ENCODE measurements at regions not wholly inside any gene's neighbourhood (a gene's known extent, or its start where the extent isn't known, plus 50 kb on each side); places are given as distances from the start of the nearest gene placed in this dataset.

DNA sequence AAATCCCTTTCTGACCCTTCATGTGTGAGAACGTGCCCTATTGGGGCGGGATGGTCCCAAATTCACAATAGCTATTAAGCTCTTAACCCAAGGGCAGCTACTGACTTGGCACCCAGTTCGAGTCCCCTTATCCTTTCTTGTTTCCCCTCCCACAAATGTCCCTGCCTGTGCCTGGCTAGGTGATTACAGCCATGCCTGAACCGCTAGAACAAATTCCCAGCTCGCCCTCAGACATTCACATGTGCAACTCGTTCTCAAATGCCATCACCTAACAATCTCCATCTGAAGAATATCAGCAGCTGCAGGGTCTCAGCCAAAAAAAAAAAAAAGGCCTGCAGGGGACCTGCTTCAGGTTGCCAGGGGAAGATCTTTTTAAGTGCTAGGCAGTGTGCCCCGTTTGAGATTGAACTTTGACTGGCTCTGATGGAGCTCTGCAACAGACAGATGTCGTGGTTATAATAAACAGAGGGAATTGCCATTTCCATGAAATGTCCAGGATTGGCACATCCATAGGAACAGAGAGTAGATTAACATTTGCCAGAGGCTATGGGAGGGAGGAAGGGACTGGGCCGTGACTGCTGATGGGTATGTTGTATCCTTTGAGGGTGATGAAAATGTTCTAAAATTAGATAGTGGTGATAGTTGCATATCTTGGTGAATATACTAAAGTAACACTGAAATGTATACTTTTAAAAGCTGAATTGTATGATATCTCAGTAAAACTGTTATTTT is 347.2 kb upstream of the WWC1 start:
- no peaks in the 10 kb centered on the region for H3K27me3 Mint-ChIP-seq
- H3K27ac Mint-ChIP-seq: no peak overlapping the region
- H3K9me3 Mint-ChIP-seq: no peaks in the 10 kb centered on the region
- H3K4me3 Mint-ChIP-seq: no peak overlapping the region
- no peaks in the 10 kb centered on the region for H3K36me3 Mint-ChIP-seq (ENCODE audit: low read depth)
- no peaks in the 10 kb centered on the region for H3K4me1 Mint-ChIP-seq (ENCODE audit: low read depth)

DNA sequence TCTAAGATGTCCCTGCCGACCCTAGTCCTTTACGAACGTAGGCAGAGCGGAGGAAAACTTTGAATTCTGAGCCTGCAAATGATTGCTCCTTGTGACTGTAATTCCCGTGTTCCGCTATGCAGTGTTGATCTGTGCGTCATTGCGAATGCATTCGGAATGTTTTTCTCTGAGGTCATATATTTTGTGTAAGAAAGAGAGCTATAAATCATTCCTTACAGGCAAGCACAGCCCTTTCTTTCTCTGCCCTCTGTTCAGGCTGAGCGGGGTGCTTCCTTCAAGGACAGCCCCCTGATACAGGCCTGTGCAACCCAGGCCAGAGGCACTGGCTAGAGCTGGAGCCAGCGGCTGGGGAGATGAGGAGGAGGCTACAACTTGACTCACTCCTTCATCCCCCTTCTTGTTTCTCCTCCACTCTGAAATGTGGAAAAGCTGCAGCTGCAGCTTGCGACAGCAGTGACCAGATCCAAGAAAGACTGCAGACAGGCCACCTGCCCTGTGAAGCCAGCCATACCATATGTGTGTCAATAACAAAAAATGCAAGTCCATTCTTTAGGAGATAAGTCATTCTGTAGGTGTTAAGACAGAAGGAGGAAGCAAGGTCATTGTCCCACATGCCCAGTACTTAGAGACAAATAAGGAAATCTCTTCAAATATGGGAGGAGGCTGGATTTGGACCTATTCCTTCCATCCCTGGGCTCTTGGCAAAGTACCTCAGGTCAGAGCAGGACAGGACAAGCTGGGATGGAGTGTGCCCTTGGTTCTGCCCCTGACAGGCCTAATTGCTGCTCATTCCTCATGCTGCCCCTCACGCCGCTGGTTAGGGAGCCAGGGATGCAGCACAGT is 345.7 kb upstream of the WWC1 start:
- H3K9me3 Mint-ChIP-seq: no peaks in the 10 kb centered on the region

DNA sequence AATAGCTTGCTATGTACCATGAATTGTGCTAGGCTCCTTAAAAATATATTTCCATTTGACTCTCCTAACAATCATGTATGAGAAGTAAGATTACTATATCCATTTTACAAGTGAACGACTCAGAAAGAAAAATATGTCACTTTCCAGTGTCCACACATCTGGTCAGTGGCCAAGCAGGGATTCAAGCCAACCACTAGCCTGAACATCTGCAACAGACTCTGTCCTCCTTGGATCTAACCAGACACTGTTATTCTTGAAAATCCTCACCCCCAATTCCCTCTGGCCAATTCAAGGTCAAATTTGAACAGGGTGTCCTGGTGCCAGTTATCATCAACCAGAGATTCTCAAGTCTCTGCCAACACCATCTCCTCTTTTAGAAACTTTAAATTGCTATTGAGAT is 344.1 kb upstream of the WWC1 start:
- no peak overlapping the region for H3K4me3 Mint-ChIP-seq
- H3K36me3 Mint-ChIP-seq (ENCODE audit: low read depth): no peaks in the 10 kb centered on the region
- H3K27me3 Mint-ChIP-seq: no peaks in the 10 kb centered on the region
- H3K4me1 Mint-ChIP-seq (ENCODE audit: low read depth): no peaks in the 10 kb centered on the region
- no peaks in the 10 kb centered on the region for H3K9me3 Mint-ChIP-seq
- H3K27ac Mint-ChIP-seq: no peak overlapping the region

More for the DNA sequence above, 345.7 kb upstream of the WWC1 start:
- Mint-ChIP-seq H3K27me3 (no peaks in the 10 kb centered on the region), H3K4me3 (no peak overlapping the region), H3K4me1 (ENCODE audit: low read depth) (no peaks in the 10 kb centered on the region), H3K27ac (no peak overlapping the region), H3K36me3 (ENCODE audit: low read depth) (no peaks in the 10 kb centered on the region)

DNA sequence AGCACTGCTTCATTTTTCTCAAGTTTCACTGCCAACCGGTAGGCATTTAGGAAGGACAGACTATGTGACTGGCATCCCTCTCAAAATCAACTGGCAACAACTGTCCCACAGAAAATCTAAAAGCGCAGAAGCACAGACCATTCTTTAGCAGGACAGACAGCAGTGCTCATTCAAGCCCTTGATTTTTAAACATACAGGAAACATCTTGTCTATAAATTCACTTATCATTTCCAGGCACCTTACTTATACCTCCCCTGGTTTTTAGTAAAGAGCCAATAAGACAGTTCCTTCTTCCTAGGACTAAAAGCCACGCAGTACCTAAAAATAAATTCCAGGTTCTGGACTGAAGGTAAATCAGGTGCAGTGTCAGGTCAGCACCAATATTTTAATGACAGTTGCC is 343.2 kb upstream of the WWC1 start:
- no peak overlapping the region for H3K4me3 Mint-ChIP-seq
- H3K36me3 Mint-ChIP-seq (ENCODE audit: low read depth): no peaks in the 10 kb centered on the region
- no peaks in the 10 kb centered on the region for H3K9me3 Mint-ChIP-seq
- H3K27me3 Mint-ChIP-seq: no peaks in the 10 kb centered on the region
- H3K27ac Mint-ChIP-seq: no peak overlapping the region
- no peaks in the 10 kb centered on the region for H3K4me1 Mint-ChIP-seq (ENCODE audit: low read depth)

DNA sequence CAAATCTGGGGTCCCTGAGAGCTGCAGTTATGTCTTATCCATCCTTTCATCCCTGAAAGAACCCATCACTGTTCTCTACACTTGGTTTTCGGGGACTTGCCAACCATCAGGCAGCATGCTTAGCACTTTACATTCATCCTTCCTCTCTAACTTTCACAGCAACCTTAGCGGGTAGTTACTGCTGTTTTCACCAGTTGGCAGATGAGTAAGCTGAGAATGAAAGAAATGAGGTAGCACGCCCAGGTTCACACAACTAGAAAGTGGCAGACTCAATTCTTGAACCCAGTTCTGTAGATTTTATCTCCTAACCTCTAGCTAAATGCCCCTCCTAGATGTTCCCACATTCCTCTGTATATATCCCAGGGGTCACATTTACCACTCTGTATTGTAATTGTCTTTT is 342.0 kb upstream of the WWC1 start:
- Mint-ChIP-seq H3K36me3 (ENCODE audit: low read depth) (no peaks in the 10 kb centered on the region), H3K27ac (no peak overlapping the region), H3K4me3 (no peak overlapping the region), H3K9me3 (no peaks in the 10 kb centered on the region), H3K4me1 (ENCODE audit: low read depth) (no peaks in the 10 kb centered on the region), H3K27me3 (no peaks in the 10 kb centered on the region)

DNA sequence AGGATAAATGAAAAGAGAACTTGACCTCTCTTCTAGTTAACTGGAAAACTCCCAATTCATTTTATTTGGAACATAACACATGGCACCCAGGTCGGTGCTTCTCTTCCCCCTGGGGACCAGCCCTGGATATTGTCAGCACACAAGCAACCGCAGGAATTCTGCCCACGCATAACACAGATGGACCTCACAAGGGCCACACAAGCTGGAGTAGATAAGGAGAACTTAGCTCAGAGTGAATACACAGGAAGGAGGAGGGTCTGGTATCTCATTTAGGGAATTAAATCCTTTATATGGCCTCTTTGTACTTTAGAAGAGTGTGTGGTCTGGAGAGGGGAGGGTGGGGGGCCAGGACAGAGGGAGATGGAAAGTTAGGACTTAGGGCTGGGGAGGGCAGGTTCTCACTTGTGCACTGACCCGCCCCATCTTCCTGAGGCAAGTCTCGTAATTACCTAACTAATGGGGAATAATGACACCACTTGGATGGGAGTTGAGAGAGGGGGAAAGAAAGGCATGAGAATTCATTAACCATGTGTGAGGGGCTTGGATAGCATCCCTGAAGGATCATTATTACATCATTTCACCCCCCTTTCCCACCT is 341.2 kb upstream of the WWC1 start:
- Mint-ChIP-seq H3K36me3 (ENCODE audit: low read depth) (no peaks in the 10 kb centered on the region), H3K27me3 (no peaks in the 10 kb centered on the region), H3K4me3 (no peak overlapping the region), H3K9me3 (no peaks in the 10 kb centered on the region), H3K4me1 (ENCODE audit: low read depth) (no peaks in the 10 kb centered on the region), H3K27ac (no peak overlapping the region)

DNA sequence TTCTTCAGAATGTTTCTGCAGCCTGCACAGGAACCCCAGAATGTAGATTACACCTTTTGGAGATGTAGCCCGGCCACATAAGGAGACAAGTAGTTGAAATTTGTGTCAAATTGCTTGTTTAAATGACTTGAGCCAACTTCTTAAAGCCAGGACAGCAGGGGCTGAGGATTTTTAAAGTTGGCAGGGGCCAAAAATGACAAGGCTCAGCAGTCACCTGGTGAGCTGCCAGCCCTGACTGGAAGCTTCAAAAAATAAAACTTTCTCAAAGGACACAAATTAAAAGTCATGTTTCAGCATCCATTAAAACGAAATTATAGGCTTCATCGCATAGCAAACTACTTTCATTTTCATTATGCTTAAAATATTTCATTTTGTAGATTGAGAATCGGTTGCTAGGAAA is 340.3 kb upstream of the WWC1 start:
- Mint-ChIP-seq H3K9me3 (no peaks in the 10 kb centered on the region), H3K27me3 (no peaks in the 10 kb centered on the region), H3K27ac (no peak overlapping the region), H3K4me1 (ENCODE audit: low read depth) (no peaks in the 10 kb centered on the region), H3K36me3 (ENCODE audit: low read depth) (no peaks in the 10 kb centered on the region), H3K4me3 (no peak overlapping the region)

DNA sequence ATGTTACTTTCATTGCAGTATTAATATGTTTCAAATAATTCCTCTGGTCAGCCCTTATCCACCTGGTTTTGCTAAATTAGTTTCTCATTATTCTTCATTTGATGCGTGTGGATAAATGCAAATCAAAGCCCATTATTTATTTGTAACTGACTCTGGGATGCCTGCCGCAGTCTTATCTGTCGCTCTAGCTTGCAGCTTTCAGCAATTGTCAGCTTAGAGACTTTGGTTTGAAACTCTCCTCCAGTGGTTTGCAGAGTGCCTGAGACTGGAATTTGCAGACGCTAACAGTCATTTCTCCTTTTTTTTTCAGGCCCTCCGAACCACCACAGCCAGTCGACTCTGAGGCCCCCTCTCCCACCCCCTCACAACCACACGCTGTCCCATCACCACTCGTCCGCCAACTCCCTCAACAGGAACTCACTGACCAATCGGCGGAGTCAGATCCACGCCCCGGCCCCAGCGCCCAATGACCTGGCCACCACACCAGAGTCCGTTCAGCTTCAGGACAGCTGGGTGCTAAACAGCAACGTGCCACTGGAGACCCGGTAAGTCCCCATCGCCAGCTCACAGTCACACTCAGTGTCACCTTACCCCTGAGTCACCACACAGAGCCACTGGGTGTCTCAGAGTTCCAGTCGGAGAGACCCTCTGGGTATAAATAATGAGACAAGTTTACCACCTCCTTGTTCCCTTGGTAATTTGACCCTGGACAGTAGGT is 339.0 kb upstream of the WWC1 start:
- Mint-ChIP-seq H3K27me3 (no peaks in the 10 kb centered on the region), H3K9me3 (peaks cover 5% of the 10 kb centered on the region), H3K4me3 (no peak overlapping the region), H3K4me1 (ENCODE audit: low read depth) (no peaks in the 10 kb centered on the region), H3K27ac (no peak overlapping the region), H3K36me3 (ENCODE audit: low read depth) (no peaks in the 10 kb centered on the region)

DNA sequence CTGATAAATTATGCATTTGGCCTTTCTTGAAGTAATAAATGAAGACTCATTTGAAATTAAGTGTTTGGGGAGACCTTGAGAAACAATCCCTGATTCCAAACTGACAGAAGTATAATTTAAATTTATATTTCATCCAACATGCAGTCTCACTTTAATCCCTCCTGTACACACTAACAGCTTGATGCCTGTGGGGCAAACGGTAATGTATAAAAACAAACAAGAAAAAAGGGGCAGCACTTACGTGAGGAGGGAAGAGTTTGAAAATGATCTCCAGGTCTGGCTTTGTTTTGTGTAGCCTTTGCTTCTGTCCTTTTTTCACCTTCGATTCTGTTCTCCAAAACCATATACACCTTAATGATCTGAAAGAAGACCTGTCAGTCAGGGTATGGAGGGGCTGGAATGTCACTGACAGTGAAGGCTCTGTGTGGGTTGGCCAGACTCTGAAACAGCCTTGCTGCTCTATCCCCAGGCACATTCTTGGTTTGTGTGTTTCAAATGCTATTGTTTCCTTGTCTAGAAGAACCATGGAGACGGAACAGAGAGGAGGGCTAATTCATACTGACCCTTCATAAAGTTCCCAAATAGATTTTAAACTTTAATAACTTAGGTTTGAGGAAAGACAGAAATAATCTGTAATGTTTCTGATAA is 338.2 kb upstream of the WWC1 start:
- Mint-ChIP-seq H3K27ac (no peak overlapping the region), H3K4me1 (ENCODE audit: low read depth) (no peaks in the 10 kb centered on the region), H3K36me3 (ENCODE audit: low read depth) (no peaks in the 10 kb centered on the region), H3K9me3 (peaks cover 6% of the 10 kb centered on the region), H3K27me3 (no peaks in the 10 kb centered on the region), H3K4me3 (no peak overlapping the region)

DNA sequence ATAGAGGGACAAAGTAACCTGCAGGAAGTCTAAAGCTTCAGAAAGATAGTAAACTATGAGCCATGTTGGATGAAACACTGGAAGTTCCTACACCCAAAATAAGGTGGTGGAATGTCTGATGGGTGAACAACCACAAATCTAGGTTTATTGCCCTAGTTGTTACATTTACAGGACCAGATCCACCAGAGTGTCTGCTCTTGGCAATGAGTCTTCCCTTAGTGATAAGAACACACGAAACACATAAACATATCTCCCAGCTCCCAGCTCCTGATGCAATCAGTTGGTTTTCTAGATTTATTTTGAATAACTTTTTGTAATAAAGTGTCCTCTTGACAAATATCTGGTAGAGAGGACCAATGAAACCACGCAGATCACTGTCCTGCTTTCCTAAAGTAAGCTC is 329.7 kb upstream of the WWC1 start:
- peaks cover 4% of the 10 kb centered on the region for H3K27me3 Mint-ChIP-seq
- H3K36me3 Mint-ChIP-seq (ENCODE audit: low read depth): no peaks in the 10 kb centered on the region
- peaks cover 10% of the 10 kb centered on the region for H3K9me3 Mint-ChIP-seq
- H3K4me1 Mint-ChIP-seq (ENCODE audit: low read depth): no peaks in the 10 kb centered on the region
- no peak overlapping the region for H3K27ac Mint-ChIP-seq
- no peak overlapping the region for H3K4me3 Mint-ChIP-seq

DNA sequence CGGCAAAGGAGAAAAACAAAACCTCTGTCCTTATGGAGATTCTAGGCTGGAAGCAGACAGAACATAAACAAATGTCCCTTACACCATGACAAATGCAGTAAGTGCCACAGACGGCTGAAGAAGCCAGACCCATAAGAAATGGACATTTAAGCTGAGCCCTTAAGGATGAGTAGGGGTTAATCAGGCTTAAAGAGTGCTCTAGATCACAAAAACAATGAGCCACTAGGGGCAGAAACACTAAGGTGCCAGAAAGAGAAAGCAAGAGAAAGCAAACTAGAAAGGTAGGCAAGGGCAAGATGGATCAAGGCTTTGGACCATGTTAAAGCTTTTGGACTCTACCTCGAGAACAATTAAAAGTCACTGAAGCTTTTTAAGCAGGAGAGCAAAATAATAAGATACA is 326.9 kb upstream of the WWC1 start:
- Mint-ChIP-seq H3K27me3 (peaks cover 4% of the 10 kb centered on the region), H3K4me1 (ENCODE audit: low read depth) (no peaks in the 10 kb centered on the region), H3K9me3 (peaks cover under 1% of the 10 kb centered on the region), H3K4me3 (no peak overlapping the region), H3K36me3 (ENCODE audit: low read depth) (no peaks in the 10 kb centered on the region), H3K27ac (no peak overlapping the region)

DNA sequence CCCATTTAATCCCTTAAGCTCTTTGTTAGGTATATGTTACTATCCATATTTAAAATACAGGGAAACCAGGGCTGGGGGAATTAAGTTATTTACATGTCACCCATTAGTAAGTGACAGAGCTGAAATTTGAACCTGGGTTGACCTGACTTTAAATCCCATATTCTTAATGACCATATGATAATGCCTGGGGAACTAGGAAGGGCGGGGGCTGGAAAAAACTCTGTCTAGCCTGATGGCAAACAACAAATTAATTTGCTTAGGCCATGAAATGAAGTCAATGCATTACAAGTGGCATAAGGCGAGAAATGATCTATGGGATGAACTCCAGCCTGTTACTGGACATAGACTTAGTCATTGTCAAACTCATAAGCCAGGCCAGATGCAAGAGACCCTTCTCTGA is 325.7 kb upstream of the WWC1 start:
- Mint-ChIP-seq H3K36me3 (ENCODE audit: low read depth) (no peaks in the 10 kb centered on the region), H3K4me3 (no peak overlapping the region), H3K9me3 (no peaks in the 10 kb centered on the region), H3K4me1 (ENCODE audit: low read depth) (no peaks in the 10 kb centered on the region), H3K27me3 (peaks cover 4% of the 10 kb centered on the region), H3K27ac (no peak overlapping the region)

DNA sequence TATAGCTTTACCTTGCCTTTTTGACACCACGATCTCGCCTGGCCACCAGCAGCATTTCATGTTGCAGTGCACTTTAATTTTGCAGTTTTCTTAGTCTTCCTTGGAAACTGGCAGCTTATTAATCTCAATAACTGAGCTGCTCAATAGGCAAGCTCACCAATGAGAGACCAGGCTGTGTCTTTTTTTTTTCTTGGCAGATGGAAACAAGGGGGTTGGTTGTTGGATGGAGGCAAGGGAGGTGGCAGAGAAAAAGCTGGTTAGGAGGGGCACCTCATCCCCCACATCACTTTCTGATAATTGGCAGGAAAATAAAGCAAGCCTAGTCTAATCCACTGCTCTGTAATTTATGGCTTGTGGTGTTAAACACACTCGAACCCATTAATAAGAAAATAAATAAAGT is 324.5 kb upstream of the WWC1 start:
- Mint-ChIP-seq H3K9me3 (no peaks in the 10 kb centered on the region), H3K4me1 (ENCODE audit: low read depth) (no peaks in the 10 kb centered on the region), H3K4me3 (no peak overlapping the region), H3K36me3 (ENCODE audit: low read depth) (no peaks in the 10 kb centered on the region), H3K27me3 (no peaks in the 10 kb centered on the region), H3K27ac (no peak overlapping the region)

DNA sequence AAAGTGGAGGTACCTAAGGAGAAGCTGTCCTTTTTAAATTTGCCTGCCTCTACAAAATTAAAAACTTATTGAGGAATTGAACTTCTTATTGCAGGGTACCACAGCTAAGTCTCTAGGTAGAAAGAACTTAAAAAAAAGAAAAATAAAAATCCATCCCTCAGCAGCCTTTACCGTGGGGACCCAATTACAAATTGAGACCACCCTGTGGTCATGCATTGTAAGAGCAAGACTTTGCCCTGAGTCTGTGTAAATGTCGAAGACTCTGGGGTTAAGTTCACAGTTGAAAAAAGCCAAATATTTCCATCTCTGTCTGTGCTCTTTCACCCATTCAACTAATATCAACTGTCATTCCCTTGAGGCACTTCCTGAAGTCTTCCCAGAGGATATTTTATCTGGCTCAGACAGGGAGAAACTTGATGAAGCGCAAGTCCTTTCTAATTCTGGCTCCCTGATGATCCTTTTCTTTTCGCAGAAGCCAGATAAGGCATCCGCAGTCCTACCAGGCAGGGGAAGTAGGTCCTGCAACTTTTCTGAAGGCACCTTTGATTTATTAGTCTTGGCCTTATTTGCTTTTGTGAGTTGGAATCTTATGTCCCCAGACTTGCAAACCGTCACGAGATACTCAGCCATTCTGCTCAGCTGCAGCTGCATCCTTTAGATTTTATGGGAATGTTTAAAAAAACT is 323.8 kb upstream of the WWC1 start:
- no peaks in the 10 kb centered on the region for H3K9me3 Mint-ChIP-seq
- no peak overlapping the region for H3K27ac Mint-ChIP-seq
- H3K27me3 Mint-ChIP-seq: no peaks in the 10 kb centered on the region
- H3K4me1 Mint-ChIP-seq (ENCODE audit: low read depth): no peaks in the 10 kb centered on the region
- no peaks in the 10 kb centered on the region for H3K36me3 Mint-ChIP-seq (ENCODE audit: low read depth)
- no peak overlapping the region for H3K4me3 Mint-ChIP-seq
